GM12865 (cell line): ENCODE measurements at regions not wholly inside any gene's neighbourhood (a gene's known extent, or its start where the extent isn't known, plus 50 kb on each side); places are given as distances from the start of the nearest gene placed in this dataset.

Experiments used
- DNase-seq: peaks from one replicate; pipeline ENCODE4 v3.0.0; 2010; ENCODE audit warnings: low read depth
- H3K4me3 ChIP-seq: 2 replicates; pipeline ENCODE4 v1.5.1; 2011; ENCODE audit warnings: mild to moderate bottlenecking, low read depth, low read length, control low read depth
- CTCF ChIP-seq: IDR thresholded peaks from 2 replicates; pipeline ENCODE4 v1.5.1; 2011; ENCODE audit warnings: low read length, control low read depth, low read depth, inconsistent platforms; ENCODE audit not compliant: insufficient read depth; ENCODE audit errors: missing control alignments

- DNase-seq: no peak
- no peak overlapping the region for H3K4me3 ChIP-seq
- TF ChIP-seq CTCF: no peak
Measured at GRCh38 chr21:35171385-35171784, 122.3 kb upstream of the RUNX1 start.

GRCh38 chr21:35170818-35171217 lies 121.7 kb upstream of the RUNX1 start:
- no peak overlapping the region for H3K4me3 ChIP-seq
- no peak for DNase-seq
- no peak for TF ChIP-seq CTCF

GRCh38 chr21:35170244-35170643 lies 121.1 kb upstream of the RUNX1 start:
- no peak overlapping the region for H3K4me3 ChIP-seq
- no peak for TF ChIP-seq CTCF
- DNase-seq: no peak

- no peak for DNase-seq
- H3K4me3 ChIP-seq: no peak overlapping the region
- TF ChIP-seq CTCF: no peak
Measured at GRCh38 chr21:35169574-35169973, 120.5 kb upstream of the RUNX1 start.

GRCh38 chr21:35168735-35169134 lies 119.6 kb upstream of the RUNX1 start:
- no peak overlapping the region for H3K4me3 ChIP-seq
- DNase-seq: no peak
- TF ChIP-seq CTCF: no peak

- DNase-seq: no peak
- no peak overlapping the region for H3K4me3 ChIP-seq
- TF ChIP-seq CTCF: no peak
Measured at GRCh38 chr21:35164971-35165483, 115.9 kb upstream of the RUNX1 start.

- no peak for TF ChIP-seq CTCF
- H3K4me3 ChIP-seq: no peak overlapping the region
- no peak for DNase-seq
Measured at GRCh38 chr21:35164380-35164779, 115.3 kb upstream of the RUNX1 start.
